ENCODE measurements at regions not wholly inside any gene's neighbourhood (a gene's known extent, or its start where the extent isn't known, plus 50 kb on each side); places are given as distances from the start of the nearest gene placed in this dataset.

DNA sequence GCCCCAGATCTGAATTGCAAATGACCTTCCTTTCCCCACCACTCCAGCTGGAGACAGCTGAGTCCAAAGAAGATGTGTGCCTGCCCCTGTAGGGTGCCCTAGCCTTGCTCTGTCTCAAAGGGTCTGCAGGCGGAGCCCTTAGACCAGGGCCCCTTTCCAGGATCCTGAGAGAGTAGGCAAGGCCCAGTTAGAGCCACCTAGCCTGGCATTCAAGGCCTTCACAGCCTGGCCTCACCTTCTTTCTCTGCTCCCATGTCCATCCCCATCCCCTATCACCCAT is 66.6 kb upstream of the LHX1 start:
- Mint-ChIP-seq H3K4me3 (no peak overlapping the region), H3K27me3 (ENCODE audit: low read depth) (peaks cover 4% of the 10 kb centered on the region), H3K4me1 (peaks cover 9% of the 10 kb centered on the region), H3K9me3 (no peaks in the 10 kb centered on the region), H3K27ac (ENCODE audit: unreplicated experiment) (no peak overlapping the region), H3K36me3 (ENCODE audit: low read depth) (no peaks in the 10 kb centered on the region)
- TF ChIP-seq, protein P1, sequence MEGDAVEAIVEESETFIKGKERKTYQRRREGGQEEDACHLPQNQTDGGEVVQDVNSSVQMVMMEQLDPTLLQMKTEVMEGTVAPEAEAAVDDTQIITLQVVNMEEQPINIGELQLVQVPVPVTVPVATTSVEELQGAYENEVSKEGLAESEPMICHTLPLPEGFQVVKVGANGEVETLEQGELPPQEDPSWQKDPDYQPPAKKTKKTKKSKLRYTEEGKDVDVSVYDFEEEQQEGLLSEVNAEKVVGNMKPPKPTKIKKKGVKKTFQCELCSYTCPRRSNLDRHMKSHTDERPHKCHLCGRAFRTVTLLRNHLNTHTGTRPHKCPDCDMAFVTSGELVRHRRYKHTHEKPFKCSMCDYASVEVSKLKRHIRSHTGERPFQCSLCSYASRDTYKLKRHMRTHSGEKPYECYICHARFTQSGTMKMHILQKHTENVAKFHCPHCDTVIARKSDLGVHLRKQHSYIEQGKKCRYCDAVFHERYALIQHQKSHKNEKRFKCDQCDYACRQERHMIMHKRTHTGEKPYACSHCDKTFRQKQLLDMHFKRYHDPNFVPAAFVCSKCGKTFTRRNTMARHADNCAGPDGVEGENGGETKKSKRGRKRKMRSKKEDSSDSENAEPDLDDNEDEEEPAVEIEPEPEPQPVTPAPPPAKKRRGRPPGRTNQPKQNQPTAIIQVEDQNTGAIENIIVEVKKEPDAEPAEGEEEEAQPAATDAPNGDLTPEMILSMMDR (conservative IDR thresholded peaks at IDR 0.05): no peak
- no peak for DNase-seq (ENCODE audit: low read depth, low spot score)

- H3K27me3 Mint-ChIP-seq (ENCODE audit: low read depth): peaks cover 3% of the 10 kb centered on the region
- H3K4me3 Mint-ChIP-seq: no peak overlapping the region
- H3K9me3 Mint-ChIP-seq: no peaks in the 10 kb centered on the region
- peaks cover 9% of the 10 kb centered on the region for H3K4me1 Mint-ChIP-seq
- no peak overlapping the region for H3K27ac Mint-ChIP-seq (ENCODE audit: unreplicated experiment)
- no peak for DNase-seq (ENCODE audit: low read depth, low spot score)
- TF ChIP-seq, protein P1 (conservative IDR thresholded peaks at IDR 0.05): no peak
- H3K36me3 Mint-ChIP-seq (ENCODE audit: low read depth): no peaks in the 10 kb centered on the region
These were observed 61.5 kb upstream of the LHX1 start for GRCh38 chr17:36875698-36876293.

DNA sequence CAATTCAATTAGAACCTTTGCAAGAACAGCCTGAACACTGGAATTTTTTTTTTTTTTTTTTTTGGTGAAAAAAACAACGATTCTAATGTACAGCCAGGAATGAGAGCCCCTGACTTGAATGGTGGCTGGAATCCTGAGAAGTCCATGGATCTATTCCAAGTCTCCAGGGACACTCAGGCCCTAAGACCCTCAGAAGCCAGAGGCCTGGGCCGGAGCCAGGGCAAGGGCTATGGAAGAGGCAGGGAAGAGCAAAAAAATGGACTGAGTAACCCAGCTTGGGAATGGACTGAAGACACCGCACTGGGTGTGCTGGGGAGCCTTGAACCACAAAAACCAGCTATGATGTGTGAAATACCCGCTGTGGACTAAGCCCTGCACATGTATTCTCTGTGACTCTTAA is 60.3 kb upstream of the LHX1 start:
- Mint-ChIP-seq H3K36me3 (ENCODE audit: low read depth) (no peaks in the 10 kb centered on the region), H3K4me1 (peaks cover 9% of the 10 kb centered on the region), H3K4me3 (no peak overlapping the region), H3K9me3 (no peaks in the 10 kb centered on the region), H3K27me3 (ENCODE audit: low read depth) (peaks cover 11% of the 10 kb centered on the region), H3K27ac (ENCODE audit: unreplicated experiment) (no peak overlapping the region)
- TF ChIP-seq, protein P1 (conservative IDR thresholded peaks at IDR 0.05): no peak
- no peak for DNase-seq (ENCODE audit: low read depth, low spot score)

GRCh38 chr17:36877771-36878170 is 59.5 kb upstream of the LHX1 start:
- Mint-ChIP-seq H3K27me3 (ENCODE audit: low read depth) (peaks cover 12% of the 10 kb centered on the region), H3K27ac (ENCODE audit: unreplicated experiment) (no peak overlapping the region), H3K9me3 (peaks cover 3% of the 10 kb centered on the region), H3K36me3 (ENCODE audit: low read depth) (no peaks in the 10 kb centered on the region), H3K4me3 (no peak overlapping the region), H3K4me1 (peaks cover 9% of the 10 kb centered on the region)
- DNase-seq (ENCODE audit: low read depth, low spot score): no peak
- TF ChIP-seq, protein P1 (conservative IDR thresholded peaks at IDR 0.05): no peak

GRCh38 chr17:36878216-36878615 is 59.1 kb upstream of the LHX1 start:
- TF ChIP-seq, protein P1 (conservative IDR thresholded peaks at IDR 0.05): no peak
- no peak overlapping the region for H3K27ac Mint-ChIP-seq (ENCODE audit: unreplicated experiment)
- peaks cover 3% of the 10 kb centered on the region for H3K9me3 Mint-ChIP-seq
- H3K36me3 Mint-ChIP-seq (ENCODE audit: low read depth): no peaks in the 10 kb centered on the region
- DNase-seq (ENCODE audit: low read depth, low spot score): no peak
- H3K27me3 Mint-ChIP-seq (ENCODE audit: low read depth): peaks cover 12% of the 10 kb centered on the region
- peaks cover 9% of the 10 kb centered on the region for H3K4me1 Mint-ChIP-seq
- H3K4me3 Mint-ChIP-seq: no peak overlapping the region

DNA sequence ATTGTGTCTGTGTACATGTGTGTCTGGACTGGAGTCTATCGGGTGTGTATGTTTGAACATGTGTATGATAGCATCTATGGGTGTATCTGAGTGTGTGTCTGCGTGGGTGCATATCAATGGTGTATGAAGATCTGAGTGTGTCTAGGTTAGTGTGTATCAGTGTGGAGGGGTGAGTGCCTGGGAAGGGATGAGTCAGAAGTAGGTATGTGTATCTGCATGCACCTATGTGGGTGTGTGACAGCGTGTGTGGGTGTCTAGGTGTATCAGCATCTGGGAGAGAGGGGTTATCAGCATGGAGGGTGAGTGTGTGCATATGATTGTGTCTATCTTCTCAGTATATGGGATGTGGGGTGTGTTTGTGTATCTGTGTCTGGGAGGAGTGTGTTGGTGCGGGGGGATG is 58.2 kb upstream of the LHX1 start:
- no peak for DNase-seq (ENCODE audit: low read depth, low spot score)
- Mint-ChIP-seq H3K4me3 (no peak overlapping the region), H3K27ac (ENCODE audit: unreplicated experiment) (no peak overlapping the region), H3K36me3 (ENCODE audit: low read depth) (no peaks in the 10 kb centered on the region), H3K27me3 (ENCODE audit: low read depth) (peaks cover 12% of the 10 kb centered on the region), H3K9me3 (peaks cover 3% of the 10 kb centered on the region), H3K4me1 (peaks cover 9% of the 10 kb centered on the region)
- TF ChIP-seq, protein P1 (conservative IDR thresholded peaks at IDR 0.05): no peak

Data from neural crest cell (in vitro differentiated cells).